ENCODE measurements at regions not wholly inside any gene's neighbourhood (a gene's known extent, or its start where the extent isn't known, plus 50 kb on each side); places are given as distances from the start of the nearest gene placed in this dataset.

- H3K36me3 ChIP-seq: peaks cover 17% of the 10 kb centered on the region
- no peak for TF ChIP-seq CTCF (IDR thresholded peaks at IDR 0.05; ENCODE audit: borderline replicate concordance)
- DNase-seq: peak; percentile 14
- no peaks in the 10 kb centered on the region for H3K27me3 ChIP-seq (ENCODE audit: low read depth)
- intact Hi-C loops (cut with micrococcal nuclease): no loop called here
- no peaks in the 10 kb centered on the region for H3K4me1 ChIP-seq
- H3K27ac ChIP-seq (replicated peaks): no peak overlapping the region
- H3K9me3 ChIP-seq (replicated peaks): no peaks in the 10 kb centered on the region
- H3K4me3 ChIP-seq: no peak overlapping the region
These were observed 53.5 kb downstream of the PLXNA1 start for GRCh38 chr3:127036209-127037020.

GRCh38 chr3:127037021-127037400 is 54.1 kb downstream of the PLXNA1 start:
- H3K9me3 ChIP-seq (replicated peaks): no peaks in the 10 kb centered on the region
- peaks cover 13% of the 10 kb centered on the region for H3K36me3 ChIP-seq
- no peak overlapping the region for H3K4me3 ChIP-seq
- no peak for DNase-seq
- no peak for TF ChIP-seq CTCF (IDR thresholded peaks at IDR 0.05; ENCODE audit: borderline replicate concordance)
- intact Hi-C loops (cut with micrococcal nuclease): no loop called here
- no peak overlapping the region for H3K27ac ChIP-seq (replicated peaks)
- no peaks in the 10 kb centered on the region for H3K27me3 ChIP-seq (ENCODE audit: low read depth)
- H3K4me1 ChIP-seq: no peaks in the 10 kb centered on the region

- H3K4me3 ChIP-seq: no peak overlapping the region
- peaks cover under 1% of the 10 kb centered on the region for H3K27me3 ChIP-seq (ENCODE audit: low read depth)
- H3K36me3 ChIP-seq: peaks cover 8% of the 10 kb centered on the region
- peak; percentile 14 for DNase-seq
- no peaks in the 10 kb centered on the region for H3K9me3 ChIP-seq (replicated peaks)
- intact Hi-C loops (cut with micrococcal nuclease): no loop called here
- H3K27ac ChIP-seq (replicated peaks): no peak overlapping the region
- TF ChIP-seq CTCF (IDR thresholded peaks at IDR 0.05; ENCODE audit: borderline replicate concordance): no peak
- H3K4me1 ChIP-seq: no peaks in the 10 kb centered on the region
These were observed 54.5 kb downstream of the PLXNA1 start for GRCh38 chr3:127037418-127037841.

- Histone ChIP-seq H3K4me1 (peaks cover 2% of the 10 kb centered on the region), H3K27ac (replicated peaks) (no peak overlapping the region), H3K36me3 (peaks cover 3% of the 10 kb centered on the region), H3K9me3 (replicated peaks) (no peaks in the 10 kb centered on the region), H3K27me3 (ENCODE audit: low read depth) (peaks cover 3% of the 10 kb centered on the region), H3K4me3 (no peak overlapping the region)
- TF ChIP-seq CTCF (IDR thresholded peaks at IDR 0.05; ENCODE audit: borderline replicate concordance): no peak
- no peak for DNase-seq
- intact Hi-C loops (cut with micrococcal nuclease): no loop called here
These were observed 55.1 kb downstream of the PLXNA1 start for GRCh38 chr3:127037971-127038446.

GRCh38 chr3:127038466-127038865 is 55.6 kb downstream of the PLXNA1 start:
- H3K4me3 ChIP-seq: no peak overlapping the region
- H3K9me3 ChIP-seq (replicated peaks): no peaks in the 10 kb centered on the region
- H3K27me3 ChIP-seq (ENCODE audit: low read depth): peaks cover 3% of the 10 kb centered on the region
- no peak for DNase-seq
- peaks cover 6% of the 10 kb centered on the region for H3K4me1 ChIP-seq
- H3K27ac ChIP-seq (replicated peaks): no peak overlapping the region
- intact Hi-C loops (cut with micrococcal nuclease): no loop called here
- H3K36me3 ChIP-seq: no peaks in the 10 kb centered on the region
- no peak for TF ChIP-seq CTCF (IDR thresholded peaks at IDR 0.05; ENCODE audit: borderline replicate concordance)
